GM18870 (cell line): ENCODE measurements at regions not wholly inside any gene's neighbourhood (a gene's known extent, or its start where the extent isn't known, plus 50 kb on each side); places are given as distances from the start of the nearest gene placed in this dataset.

Experiments
- ATAC-seq: cut with Tn5 transposase; IDR thresholded peaks from one replicate; pipeline ENCODE4 v1.9.1; 2021; ENCODE audit warnings: moderate library complexity; ENCODE audit not compliant: unreplicated experiment

- ATAC-seq, result no peak
Observed at GRCh38 chr3:76061654-76062053, 276.3 kb upstream of the ZNF717 start.

GRCh38 chr3:76063019-76063418 is 277.7 kb upstream of the ZNF717 start:
- no peak for ATAC-seq

DNA sequence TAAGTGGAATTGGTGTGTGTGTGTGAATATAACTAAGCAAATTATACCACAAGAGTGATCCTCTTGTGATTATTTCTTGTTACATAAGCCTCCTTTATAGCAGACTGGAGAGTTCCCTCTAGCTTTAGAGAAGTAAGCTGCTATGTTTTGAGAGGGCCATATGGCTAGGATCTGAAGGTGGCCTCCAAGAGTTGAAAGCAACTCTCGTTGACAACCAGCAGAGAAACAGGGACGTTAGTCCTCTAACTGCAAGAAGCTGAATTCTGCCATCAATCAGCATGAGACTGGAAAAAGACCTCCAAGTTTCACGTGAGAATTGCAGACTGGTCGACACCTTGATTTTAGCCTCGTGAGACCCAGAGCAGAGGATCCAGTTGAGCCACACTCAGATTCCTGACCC is 278.5 kb upstream of the ZNF717 start:
- ATAC-seq, result no peak

DNA sequence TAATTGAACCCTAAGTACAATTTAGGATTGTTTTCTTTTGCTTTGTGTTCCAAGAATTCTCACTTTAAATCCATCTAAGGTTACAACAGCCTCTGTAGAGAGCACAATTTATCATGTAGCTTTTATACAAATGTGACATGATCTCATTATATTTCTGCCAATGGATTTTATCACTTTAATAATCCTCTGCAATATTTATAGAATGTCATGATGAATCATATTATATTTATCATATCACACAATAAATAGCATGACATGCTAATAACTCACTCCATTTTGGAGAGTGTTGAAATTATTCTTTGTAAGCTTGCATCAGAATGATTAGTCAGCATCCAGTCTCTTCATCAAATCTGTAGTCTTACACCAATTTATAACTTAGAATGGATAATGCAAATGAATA is 280.6 kb upstream of the ZNF717 start:
- no peak for ATAC-seq

DNA sequence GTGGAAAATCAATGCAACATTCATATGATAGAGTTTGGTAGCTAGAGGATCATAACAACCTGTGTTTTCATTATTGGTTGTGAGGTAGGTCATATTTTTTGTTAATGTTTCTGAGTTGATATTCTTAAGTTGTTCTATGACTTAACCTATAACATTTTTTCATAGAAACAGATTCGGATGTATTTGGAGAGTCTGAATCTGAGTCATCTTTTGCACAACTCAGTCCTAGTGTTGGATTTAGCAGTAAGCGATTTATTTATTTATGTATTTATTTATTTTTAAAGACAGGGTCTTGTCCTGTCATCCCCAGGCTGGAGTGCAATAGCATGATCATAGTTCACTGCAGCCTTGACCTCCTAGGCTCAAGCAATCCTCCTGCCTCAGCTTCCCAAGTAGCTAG is 292.8 kb upstream of the ZNF717 start:
- ATAC-seq, result no peak

GRCh38 chr3:76083992-76084391 is 298.6 kb upstream of the ZNF717 start:
- ATAC-seq, result no peak

- no peak for ATAC-seq
Observed at GRCh38 chr3:76096036-76096435, 310.7 kb upstream of the ZNF717 start.

DNA sequence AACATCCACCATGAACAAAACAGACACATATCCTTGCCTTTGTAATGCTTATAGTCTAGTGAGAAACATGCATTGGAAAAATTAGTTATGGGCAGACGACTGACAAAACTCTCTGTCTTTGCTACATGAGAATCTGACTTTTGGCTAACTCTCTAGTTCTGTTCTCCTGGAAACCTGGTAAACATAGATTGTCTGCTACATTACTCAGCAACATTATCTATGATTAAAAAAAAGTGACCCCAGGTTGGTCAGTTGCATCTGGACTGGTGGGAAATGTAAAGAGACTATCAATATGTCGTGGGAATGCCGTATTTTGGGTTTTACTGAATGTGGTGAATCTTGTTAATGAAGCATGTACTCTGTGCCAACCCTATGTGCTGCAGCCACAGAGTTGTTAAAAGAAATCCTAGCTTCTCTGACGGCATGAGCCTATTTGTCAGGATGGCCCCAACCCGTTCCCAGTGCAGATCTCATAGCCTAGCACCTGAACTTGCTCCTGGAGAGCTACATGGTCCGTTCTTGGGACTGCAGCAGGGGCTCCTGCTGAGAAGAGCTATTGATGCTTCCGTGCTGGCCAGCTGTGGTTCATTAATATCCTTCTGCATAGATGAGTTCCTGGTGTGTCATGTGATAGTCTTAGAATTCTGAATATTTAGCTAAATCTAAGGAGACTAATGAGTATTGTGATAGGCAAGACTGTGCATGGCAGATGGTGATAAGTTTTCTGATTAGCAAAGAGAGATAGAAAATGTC is 311.7 kb upstream of the ZNF717 start:
- ATAC-seq, result no peak

- ATAC-seq, result no peak
Observed at GRCh38 chr3:76097589-76097969, 312.2 kb upstream of the ZNF717 start.

GRCh38 chr3:76099956-76100355 is 314.6 kb upstream of the ZNF717 start:
- no peak for ATAC-seq

DNA sequence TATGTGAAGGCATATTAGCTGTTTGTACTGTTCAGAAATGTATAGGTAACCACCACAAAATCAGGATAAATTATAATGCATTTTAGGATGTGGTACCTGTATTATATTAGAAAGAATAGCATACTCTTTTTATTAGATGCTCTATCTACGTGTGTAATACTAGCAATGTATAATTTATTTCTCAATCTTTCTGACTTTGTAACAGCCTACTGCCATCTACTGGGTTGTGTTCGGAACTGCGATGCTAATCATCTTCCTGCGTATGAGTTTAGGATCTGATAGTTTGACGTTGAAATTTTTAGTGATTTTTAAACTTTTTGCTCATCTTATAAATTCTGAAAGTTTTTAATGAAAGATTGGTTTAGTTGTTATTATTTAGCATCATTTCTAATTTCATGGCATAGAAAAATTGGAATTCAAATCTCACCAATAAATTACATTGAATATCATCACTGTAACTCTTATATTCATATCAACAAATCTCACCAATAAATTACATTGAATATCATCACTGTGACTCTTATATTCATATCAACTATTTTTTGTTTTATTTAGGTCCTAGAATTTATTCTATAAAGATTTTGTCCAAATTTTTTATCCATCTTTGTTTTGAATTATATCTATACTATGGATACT is 322.7 kb upstream of the ZNF717 start:
- ATAC-seq, result no peak

GRCh38 chr3:76111808-76112207 is 326.5 kb upstream of the ZNF717 start:
- no peak for ATAC-seq

DNA sequence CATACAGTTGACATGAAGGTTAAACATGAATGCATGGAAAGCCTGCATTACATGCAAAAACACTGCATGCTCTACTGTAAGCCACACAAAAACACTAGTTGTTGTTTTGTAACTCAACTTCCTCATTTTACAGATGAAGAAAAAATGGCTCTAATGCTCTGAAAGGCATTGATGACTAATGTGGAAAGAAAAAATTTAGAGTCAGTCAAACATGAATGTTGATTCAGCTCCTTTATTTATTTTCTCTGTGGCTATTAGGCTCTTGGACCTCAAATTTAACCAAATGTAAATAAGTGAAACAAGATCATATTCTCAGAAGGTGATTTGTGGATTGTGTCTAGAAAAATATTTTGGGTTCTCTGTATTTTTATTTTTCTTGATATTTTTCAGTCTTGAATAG is 336.7 kb upstream of the ZNF717 start:
- ATAC-seq, result no peak

DNA sequence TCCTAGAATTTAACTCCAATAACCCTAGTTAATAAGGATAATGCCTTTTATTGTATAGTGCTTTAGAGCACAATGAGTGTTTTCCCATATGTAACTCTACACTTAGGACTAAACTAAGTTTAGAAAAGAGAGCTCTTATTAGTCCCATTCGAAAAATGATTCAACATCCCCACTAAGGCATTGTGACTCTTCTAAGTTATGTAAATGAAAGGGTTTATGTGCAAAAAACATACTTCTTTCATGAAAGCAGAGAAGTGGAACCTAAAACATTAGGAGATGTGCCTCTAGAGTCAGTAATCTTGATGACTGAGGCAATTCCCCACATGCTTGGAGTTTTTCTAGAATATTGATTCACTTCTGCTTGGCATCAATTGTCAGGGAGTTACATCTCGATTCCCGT is 344.1 kb upstream of the ZNF717 start:
- ATAC-seq, result no peak

GRCh38 chr3:76131396-76132153 is 346.2 kb upstream of the ZNF717 start:
- no peak for ATAC-seq

GRCh38 chr3:76132154-76132470 is 346.8 kb upstream of the ZNF717 start:
- no peak for ATAC-seq

DNA sequence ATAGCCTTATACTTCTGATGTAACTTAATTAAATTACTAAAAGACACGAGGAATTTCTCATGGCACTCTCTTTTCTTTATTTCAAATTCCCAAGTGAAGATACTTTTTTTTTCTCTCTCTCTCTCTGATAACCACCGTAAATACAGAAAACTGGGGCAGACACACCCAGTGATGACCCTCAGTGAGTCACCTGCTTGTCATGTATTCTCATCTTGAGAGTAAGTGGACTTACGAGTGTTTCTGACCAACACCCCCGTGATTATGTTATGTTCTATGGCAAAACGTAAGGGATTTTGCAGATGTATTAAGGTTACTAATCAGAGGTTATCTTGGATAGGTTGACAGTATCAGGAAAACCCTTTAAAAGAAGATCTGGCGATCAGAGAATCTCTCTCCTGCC is 348.8 kb upstream of the ZNF717 start:
- no peak for ATAC-seq

- no peak for ATAC-seq
Observed at GRCh38 chr3:76138921-76139320, 353.6 kb upstream of the ZNF717 start.

DNA sequence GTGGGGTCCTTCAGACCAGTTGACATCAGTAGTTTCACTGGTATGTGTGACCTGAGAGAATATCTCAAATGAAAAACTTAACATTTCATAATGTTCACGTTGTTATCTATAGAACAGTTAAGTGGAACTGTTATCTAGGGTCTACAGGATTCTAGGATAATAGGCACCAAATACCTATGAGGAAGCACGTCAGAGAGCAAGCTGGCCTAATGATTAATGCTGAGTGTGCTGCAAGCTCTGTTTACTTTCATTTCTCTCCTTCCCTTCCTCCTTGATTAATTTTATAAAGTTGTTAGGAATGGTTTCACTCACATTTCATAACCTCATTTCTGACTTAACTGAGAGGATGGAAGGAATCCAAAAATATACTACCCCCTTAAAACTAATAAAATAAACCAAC is 362.5 kb upstream of the ZNF717 start:
- ATAC-seq, result no peak

GRCh38 chr3:76152028-76152427 is 366.7 kb upstream of the ZNF717 start:
- no peak for ATAC-seq

- ATAC-seq, result no peak
Observed at GRCh38 chr3:76161856-76162255, 376.5 kb upstream of the ZNF717 start.

GRCh38 chr3:76171647-76172046 is 386.3 kb upstream of the ZNF717 start:
- ATAC-seq, result no peak
